H1 (cell line): ENCODE measurements at regions not wholly inside any gene's neighbourhood (a gene's known extent, or its start where the extent isn't known, plus 50 kb on each side); places are given as distances from the start of the nearest gene placed in this dataset.

Experiments used
- CTCF ChIA-PET: fragments of 300-600 bp; sonication (Branson Sonifier 250); formaldehyde crosslinking; loops from one replicate; lab custom pipeline; 2021; ENCODE audit not compliant: partially characterized antibody; lab: Charles Lee
- POLR2A ChIA-PET: fragments of 300-600 bp; sonication (Branson Sonifier 250); formaldehyde crosslinking; loops from one replicate; lab custom pipeline; 2021; ENCODE audit warnings: inconsistent platforms; ENCODE audit not compliant: partially characterized antibody; lab: Charles Lee
- DNase-seq, 2 experiments: peaks; one replicate each; pipeline versions ENCODE4 v3.0.0 to v3.0.0-alpha.2; 2010 to 2022; ENCODE audit warnings: low spot score in 2 of 2, low read depth in 1 of 2, mixed read lengths in 1 of 2
- FAIRE-seq: peaks from 2 replicates; lab custom pipeline; 2011; peaks lifted over from hg19 to GRCh38; lab: Jason Lieb, UNC
- H2AFZ ChIP-seq: 2 replicates; pipeline ENCODE4 v1.8.1; 2012; ENCODE audit warnings: low read length, inconsistent platforms
- H2AK5ac ChIP-seq: 2 replicates; pipeline ENCODE4 v1.6.1; 2013; ENCODE audit warnings: low read depth, low read length
- H2BK120ac ChIP-seq: replicated peaks from 2 replicates; pipeline ENCODE3; 2013; ENCODE audit warnings: low read depth, low read length, inconsistent platforms
- H2BK12ac ChIP-seq: 2 replicates; pipeline ENCODE4 v1.6.1; 2013; ENCODE audit warnings: low read depth, low read length
- H2BK15ac ChIP-seq: 2 replicates; pipeline ENCODE4 v1.6.1; 2013; ENCODE audit warnings: low read length
- H2BK20ac ChIP-seq: 2 replicates; pipeline ENCODE4 v1.6.1; 2013; ENCODE audit warnings: low read length
- H2BK5ac ChIP-seq: 2 replicates; pipeline ENCODE4 v1.6.1; 2013; ENCODE audit warnings: low read depth, low read length
- H3K14ac ChIP-seq: 2 replicates; pipeline ENCODE4 v1.6.1; 2013; ENCODE audit warnings: inconsistent platforms; ENCODE audit not compliant: insufficient read length
- H3K18ac ChIP-seq: 2 replicates; pipeline ENCODE4 v1.6.1; 2013; ENCODE audit warnings: low read length; ENCODE audit errors: extremely low read depth
- H3K23ac ChIP-seq: 2 replicates; pipeline ENCODE4 v1.6.1; 2013; ENCODE audit warnings: inconsistent platforms; ENCODE audit not compliant: insufficient read length
- H3K23me2 ChIP-seq: 2 replicates; pipeline ENCODE4 v1.6.1; 2013; ENCODE audit warnings: low read depth, low read length
- H3K27ac ChIP-seq: 2 replicates; pipeline ENCODE4 v1.6.1; 2011; ENCODE audit warnings: low read depth, low read length, inconsistent platforms
- H3K27me3 ChIP-seq, 4 experiments: replicated peaks in 1 of 4; 1 replicate in 1 of 4; 2 replicates in 3 of 4; pipeline versions ENCODE4 v1.6.1 to v1.8.1; 2011 to 2013; ENCODE audit warnings: low read length in 3 of 4, mild to moderate bottlenecking in 3 of 4, inconsistent platforms in 2 of 4, mixed read lengths in 2 of 4, moderate library complexity in 1 of 4; ENCODE audit not compliant: control insufficient read depth in 3 of 4, insufficient read depth in 3 of 4; ENCODE audit errors: extremely low read depth in 1 of 4
- H3K36me3 ChIP-seq, 4 experiments: 2 replicates each; pipeline versions ENCODE4 v1.6.1 to v1.8.1; 2011 to 2013; ENCODE audit warnings: mild to moderate bottlenecking in 4 of 4, low read length in 3 of 4, moderate library complexity in 2 of 4, control low read depth in 1 of 4, inconsistent platforms in 1 of 4; ENCODE audit not compliant: insufficient read depth in 4 of 4, control insufficient read depth in 2 of 4
- H3K4ac ChIP-seq: replicated peaks from 2 replicates; pipeline ENCODE3; 2013; ENCODE audit warnings: low read length, low read depth, mixed read lengths, inconsistent platforms; ENCODE audit not compliant: insufficient read length
- H3K4me1 ChIP-seq, 4 experiments: replicated peaks in 1 of 4; 1 replicate in 1 of 4; 2 replicates in 3 of 4; pipeline versions ENCODE4 v1.6.1 to v1.8.1; 2011 to 2013; ENCODE audit warnings: low read length in 3 of 4, inconsistent platforms in 2 of 4, mixed read lengths in 1 of 4; ENCODE audit not compliant: insufficient read depth in 4 of 4, control insufficient read depth in 3 of 4
- H3K4me2 ChIP-seq, 2 experiments: 2 replicates each; pipeline versions ENCODE4 v1.6.1 to v1.8.1; 2011 to 2013; ENCODE audit warnings: low read depth in 2 of 2, low read length in 2 of 2, control low read depth in 1 of 2, inconsistent platforms in 1 of 2, mild to moderate bottlenecking in 1 of 2; ENCODE audit not compliant: insufficient read depth in 1 of 2
- H3K4me3 ChIP-seq, 4 experiments: fragments of 200-600, 300-600 bp in 1 of 4; sonication (generic), shearing (Covaris generic), sonication (Bioruptor Twin) in 1 of 4; 2 replicates each; pipeline versions ENCODE4 v1.5.1 to v1.8.1; 2011 to 2016; ENCODE audit warnings: low read length in 4 of 4, low read depth in 3 of 4, control low read depth in 2 of 4, inconsistent platforms in 2 of 4, mild to moderate bottlenecking in 2 of 4, mixed read lengths in 1 of 4, moderate library complexity in 1 of 4; ENCODE audit not compliant: insufficient read depth in 2 of 4; ENCODE audit errors: extremely low read depth in 1 of 4
- H3K56ac ChIP-seq: replicated peaks from 2 replicates; pipeline ENCODE3; 2013; ENCODE audit warnings: low read depth, mild to moderate bottlenecking, mixed read lengths, low read length, inconsistent platforms; ENCODE audit not compliant: insufficient read length
- H3K79me1 ChIP-seq: 2 replicates; pipeline ENCODE4 v1.6.1; 2013; ENCODE audit warnings: low read depth, low read length, control low read depth
- H3K79me2 ChIP-seq, 2 experiments: 2 replicates each; pipeline versions ENCODE4 v1.6.1 to v1.8.1; 2012 to 2013; ENCODE audit warnings: low read length in 2 of 2, mild to moderate bottlenecking in 2 of 2, inconsistent platforms in 1 of 2; ENCODE audit not compliant: insufficient read depth in 2 of 2, control insufficient read depth in 1 of 2
- H3K9ac ChIP-seq, 4 experiments: replicated peaks in 1 of 4; 1 replicate in 1 of 4; 2 replicates in 3 of 4; pipeline versions ENCODE4 v1.6.1 to v1.8.1; 2011 to 2013; ENCODE audit warnings: low read depth in 3 of 4, low read length in 3 of 4, control low read depth in 2 of 4, mild to moderate bottlenecking in 2 of 4, moderate library complexity in 2 of 4, inconsistent platforms in 1 of 4; ENCODE audit errors: extremely low read depth in 1 of 4
- H3K9me3 ChIP-seq, 2 experiments: 2 replicates each; pipeline versions ENCODE4 v1.6.1 to v1.8.1; 2012 to 2013; ENCODE audit warnings: mild to moderate bottlenecking in 2 of 2, moderate library complexity in 2 of 2, control low read depth in 1 of 2, inconsistent platforms in 1 of 2, low read depth in 1 of 2, low read length in 1 of 2, mixed read lengths in 1 of 2; ENCODE audit not compliant: insufficient read depth in 2 of 2
- H4K20me1 ChIP-seq, 2 experiments: replicated peaks in 1 of 2; 2 replicates each; pipeline versions ENCODE3 to v1.8.1; 2011 to 2013; ENCODE audit warnings: inconsistent platforms in 2 of 2, low read length in 2 of 2, mild to moderate bottlenecking in 1 of 2; ENCODE audit not compliant: insufficient read depth in 2 of 2, control insufficient read depth in 1 of 2
- H4K5ac ChIP-seq: 2 replicates; pipeline ENCODE4 v1.6.1; 2013; ENCODE audit warnings: low read length, low read depth, mixed read lengths, inconsistent platforms; ENCODE audit not compliant: insufficient read length
- H4K8ac ChIP-seq: 2 replicates; pipeline ENCODE4 v1.8.0; 2013; ENCODE audit warnings: mild to moderate bottlenecking, moderate library complexity, low read length, inconsistent platforms; ENCODE audit not compliant: insufficient read depth; ENCODE audit errors: extremely low read depth
- H4K91ac ChIP-seq: replicated peaks from 2 replicates; pipeline ENCODE3; 2013; ENCODE audit warnings: low read length, mixed read lengths, inconsistent platforms; ENCODE audit not compliant: insufficient read length
- ATF3 ChIP-seq: IDR thresholded peaks from 2 replicates; pipeline ENCODE4 v1.6.1; 2011; ENCODE audit warnings: low read depth, mild to moderate bottlenecking, low read length; ENCODE audit not compliant: insufficient read depth
- EGR1 ChIP-seq: IDR thresholded peaks from 2 replicates; pipeline ENCODE4 v1.6.1; 2011; ENCODE audit warnings: low read depth, low read length, borderline replicate concordance
- HDAC6 ChIP-seq: IDR thresholded peaks from one replicate; pipeline ENCODE4 v1.7.1; 2012; ENCODE audit warnings: low read depth, mild to moderate bottlenecking, inconsistent platforms, low read length, moderate library complexity
- KDM1A ChIP-seq: fragments of 200-600, 300-600 bp; sonication (generic); IDR thresholded peaks from 2 replicates; pipeline ENCODE4 v1.7.1; 2016; ENCODE audit warnings: mild to moderate bottlenecking, low read length, borderline replicate concordance
- MAX ChIP-seq: IDR thresholded peaks from 2 replicates; pipeline ENCODE4 v1.6.1; 2012; ENCODE audit warnings: inconsistent platforms
- PHF8 ChIP-seq: fragments of 200-600 bp; sonication (generic); conservative IDR thresholded peaks from 2 replicates; pipeline ENCODE4 v1.7.1; 2012; ENCODE audit warnings: low read depth, mild to moderate bottlenecking, inconsistent platforms, low read length, moderate library complexity
- RFX5 ChIP-seq: IDR thresholded peaks from 2 replicates; pipeline ENCODE4 v1.6.1; 2011; ENCODE audit warnings: low read depth, low read length, improper control_type of control experiment, borderline replicate concordance
- SIX5 ChIP-seq: IDR thresholded peaks from 2 replicates; pipeline ENCODE4 v1.6.1; 2011; ENCODE audit warnings: mild to moderate bottlenecking, low read depth, low read length
- SP1 ChIP-seq: IDR thresholded peaks from 2 replicates; pipeline ENCODE4 v1.6.1; 2011; ENCODE audit warnings: low read depth, low read length
- SUZ12 ChIP-seq: fragments of 200-600 bp; sonication (generic); IDR thresholded peaks from 2 replicates; pipeline ENCODE4 v1.6.1; 2012; ENCODE audit warnings: mild to moderate bottlenecking, inconsistent platforms, low read length, moderate library complexity, mixed read lengths
- TCF12 ChIP-seq: IDR thresholded peaks from 2 replicates; pipeline ENCODE4 v1.6.1; 2011; ENCODE audit warnings: low read depth, mild to moderate bottlenecking, low read length
- TEAD4 ChIP-seq: IDR thresholded peaks from 2 replicates; pipeline ENCODE4 v1.6.1; 2012; ENCODE audit warnings: low read depth, low read length, inconsistent platforms, mixed read lengths
- ZNF274 ChIP-seq: IDR thresholded peaks from 2 replicates; pipeline ENCODE4 v1.7.0; 2012; ENCODE audit warnings: low read length, borderline replicate concordance; ENCODE audit errors: extremely low read depth
- WGBS, 2 experiments: shearing (Covaris generic) in 1 of 2; methylation state at CpG; one replicate each; pipeline versions ENCODE4 v1.1.6 to v1.1.7; 2013 to 2015; ENCODE audit warnings: low lambda C conversion rate in 2 of 2, mixed read lengths in 2 of 2, inconsistent platforms in 1 of 2, low coverage in 1 of 2, missing lambda C conversion rate in 1 of 2; ENCODE audit not compliant: insufficient replicate concordance in 2 of 2, insufficient coverage in 1 of 2, insufficient read length in 1 of 2; ENCODE audit errors: extremely low coverage in 1 of 2, missing lambda C conversion rate in 1 of 2; 5-methylcytosine and 5-hydroxymethylcytosine counted together

DNA sequence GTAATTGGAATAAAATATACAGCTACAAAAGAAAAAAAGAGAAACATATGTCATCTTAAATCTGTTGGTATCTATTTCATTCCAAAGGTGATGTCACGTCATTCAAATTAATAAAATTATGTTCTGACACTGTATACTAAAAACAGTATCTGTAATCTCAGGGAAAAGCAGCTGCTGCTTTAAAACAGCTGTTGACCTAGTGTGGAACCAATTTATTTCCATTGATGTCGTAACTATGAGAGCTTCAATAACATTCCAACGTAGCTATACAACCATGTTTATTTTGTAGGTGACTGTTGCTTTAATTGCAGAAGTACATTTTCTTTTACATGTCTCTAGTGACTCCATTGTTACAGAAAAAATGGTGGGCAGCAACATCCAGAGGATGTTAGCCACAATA lies 571.7 kb downstream of the RPS29 start:
- no peak overlapping the region for H2AK5ac ChIP-seq
- no peak overlapping the region for H3K23ac ChIP-seq
- no peak overlapping the region for H3K4me3 ChIP-seq
- no peaks in the 10 kb centered on the region for H3K23me2 ChIP-seq
- no peak overlapping the region for H2BK120ac ChIP-seq
- DNase-seq (no peak), FAIRE-seq (no peak)
- no peak overlapping the region for H3K56ac ChIP-seq
- no peak overlapping the region for H4K5ac ChIP-seq
- H3K27me3 ChIP-seq, result no peaks in the 10 kb centered on the region
- no peaks in the 10 kb centered on the region for H3K36me3 ChIP-seq
- H3K79me1 ChIP-seq, result no peaks in the 10 kb centered on the region
- H3K9ac ChIP-seq, result no peak overlapping the region
- H2BK20ac ChIP-seq, result no peak overlapping the region
- H2BK5ac ChIP-seq, result no peak overlapping the region
- no peak overlapping the region for H3K4me2 ChIP-seq
- H3K14ac ChIP-seq, result no peak overlapping the region
- no peak overlapping the region for H4K91ac ChIP-seq
- H4K8ac ChIP-seq, result no peak overlapping the region
- POLR2A ChIA-PET, result no interaction called here
- H4K20me1 ChIP-seq, result no peaks in the 10 kb centered on the region
- no peak overlapping the region for H3K18ac ChIP-seq
- no peak overlapping the region for H2AFZ ChIP-seq
- CTCF ChIA-PET, result interaction anchor here (1.2 to 1.5 kb wide), 2 partner anchors 44 to 51 kb away, joined by 3 read pairs; no protein-coding TSS in a partner anchor
- no peaks in the 10 kb centered on the region for H3K79me2 ChIP-seq
- H3K4me1 ChIP-seq, result peaks cover 0 to 3% (median 0%) of the 10 kb centered on the region in 4 experiments; a peak in 2 of 7 replicates
- no peak overlapping the region for H3K4ac ChIP-seq
- WGBS, 2 experiments, result 96% methylated on average over 3 of the region's 3 CpGs; no CpG with 5 or more reads in 1 of the 2 experiments
- H3K27ac ChIP-seq, result no peak overlapping the region
- no peak overlapping the region for H2BK15ac ChIP-seq
- H3K9me3 ChIP-seq, result no peaks in the 10 kb centered on the region
- H2BK12ac ChIP-seq, result no peak overlapping the region
- TF ChIP-seq KDM1A, result no peak
- TF ChIP-seq SIX5, result no peak
- TF ChIP-seq PHF8, result no peak
- no peak for TF ChIP-seq TCF12
- TF ChIP-seq EGR1, result no peak
- no peak for TF ChIP-seq SUZ12
- TF ChIP-seq SP1, result no peak
- TF ChIP-seq ATF3, result no peak
- no peak for TF ChIP-seq ZNF274
- TF ChIP-seq MAX, result no peak
- TF ChIP-seq RFX5, result no peak
- no peak for TF ChIP-seq TEAD4
- no peak for TF ChIP-seq HDAC6
